ENCODE measurements at regions not wholly inside any gene's neighbourhood (a gene's known extent, or its start where the extent isn't known, plus 50 kb on each side); places are given as distances from the start of the nearest gene placed in this dataset.

GRCh38 chr5:135192351-135192750 is 158.3 kb upstream of the PITX1 start:
- TF ChIP-seq SIN3A (IDR thresholded peaks at IDR 0.05; ENCODE audit: borderline replicate concordance, insufficient read depth, low read length), result no peak
- TF ChIP-seq, protein P1, sequence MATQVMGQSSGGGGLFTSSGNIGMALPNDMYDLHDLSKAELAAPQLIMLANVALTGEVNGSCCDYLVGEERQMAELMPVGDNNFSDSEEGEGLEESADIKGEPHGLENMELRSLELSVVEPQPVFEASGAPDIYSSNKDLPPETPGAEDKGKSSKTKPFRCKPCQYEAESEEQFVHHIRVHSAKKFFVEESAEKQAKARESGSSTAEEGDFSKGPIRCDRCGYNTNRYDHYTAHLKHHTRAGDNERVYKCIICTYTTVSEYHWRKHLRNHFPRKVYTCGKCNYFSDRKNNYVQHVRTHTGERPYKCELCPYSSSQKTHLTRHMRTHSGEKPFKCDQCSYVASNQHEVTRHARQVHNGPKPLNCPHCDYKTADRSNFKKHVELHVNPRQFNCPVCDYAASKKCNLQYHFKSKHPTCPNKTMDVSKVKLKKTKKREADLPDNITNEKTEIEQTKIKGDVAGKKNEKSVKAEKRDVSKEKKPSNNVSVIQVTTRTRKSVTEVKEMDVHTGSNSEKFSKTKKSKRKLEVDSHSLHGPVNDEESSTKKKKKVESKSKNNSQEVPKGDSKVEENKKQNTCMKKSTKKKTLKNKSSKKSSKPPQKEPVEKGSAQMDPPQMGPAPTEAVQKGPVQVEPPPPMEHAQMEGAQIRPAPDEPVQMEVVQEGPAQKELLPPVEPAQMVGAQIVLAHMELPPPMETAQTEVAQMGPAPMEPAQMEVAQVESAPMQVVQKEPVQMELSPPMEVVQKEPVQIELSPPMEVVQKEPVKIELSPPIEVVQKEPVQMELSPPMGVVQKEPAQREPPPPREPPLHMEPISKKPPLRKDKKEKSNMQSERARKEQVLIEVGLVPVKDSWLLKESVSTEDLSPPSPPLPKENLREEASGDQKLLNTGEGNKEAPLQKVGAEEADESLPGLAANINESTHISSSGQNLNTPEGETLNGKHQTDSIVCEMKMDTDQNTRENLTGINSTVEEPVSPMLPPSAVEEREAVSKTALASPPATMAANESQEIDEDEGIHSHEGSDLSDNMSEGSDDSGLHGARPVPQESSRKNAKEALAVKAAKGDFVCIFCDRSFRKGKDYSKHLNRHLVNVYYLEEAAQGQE (IDR thresholded peaks at IDR 0.05; ENCODE audit: insufficient read depth in 1 of 2, low read depth in 2 of 2, low read length in 2 of 2), result no peak
- TF ChIP-seq POLR2AphosphoS5 (IDR thresholded peaks at IDR 0.05; ENCODE audit: low read depth, low read length), result no peak
- no peak for TF ChIP-seq TAF1 (IDR thresholded peaks at IDR 0.05; ENCODE audit: borderline replicate concordance, insufficient read depth, low read length)
